ENCODE measurements at regions not wholly inside any gene's neighbourhood (a gene's known extent, or its start where the extent isn't known, plus 50 kb on each side); places are given as distances from the start of the nearest gene placed in this dataset.

DNA sequence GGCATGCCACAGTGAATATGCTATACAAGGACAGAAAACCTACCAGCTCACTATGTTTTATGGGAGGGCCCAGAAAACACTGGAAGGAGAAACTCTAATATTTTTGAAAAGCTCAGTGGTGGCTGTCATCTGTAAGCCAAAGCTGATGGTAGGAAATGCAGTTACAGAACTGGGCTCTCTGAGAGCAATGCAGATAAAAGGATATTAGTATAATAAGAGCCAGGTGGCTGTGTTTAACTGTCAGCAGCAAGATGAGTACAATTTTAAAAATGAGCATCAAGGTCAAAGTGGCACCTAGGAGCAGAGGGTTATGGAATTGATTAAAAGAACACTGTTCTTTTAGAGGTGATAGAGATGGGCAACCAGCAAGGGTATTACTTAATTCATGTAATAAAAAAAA, 345.0 kb downstream of the NDFIP2 start:
- no peak for DNase-seq (ENCODE audit: low read depth in 2 of 2)

DNA sequence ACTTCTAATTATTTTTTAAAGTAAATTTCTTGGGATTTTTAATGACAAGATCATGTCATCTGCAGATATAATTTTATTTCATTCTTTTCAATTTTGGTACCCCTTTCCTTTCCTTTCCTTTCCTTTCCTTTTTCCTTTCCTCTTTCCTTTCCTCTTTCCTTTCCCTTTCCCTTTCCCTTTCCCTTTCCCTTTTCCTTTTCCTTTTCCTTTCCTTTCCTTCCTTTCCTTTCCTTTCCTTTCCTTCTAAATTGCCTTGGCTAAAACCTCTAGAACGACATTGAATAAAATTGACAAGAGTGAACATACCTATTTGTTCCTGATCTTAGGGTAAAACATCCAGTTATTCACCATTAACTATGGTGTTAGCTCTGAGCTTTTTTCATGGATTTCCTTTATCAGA, 334.1 kb downstream of the NDFIP2 start:
- DNase-seq (ENCODE audit: low read depth in 2 of 2): no peak

DNA sequence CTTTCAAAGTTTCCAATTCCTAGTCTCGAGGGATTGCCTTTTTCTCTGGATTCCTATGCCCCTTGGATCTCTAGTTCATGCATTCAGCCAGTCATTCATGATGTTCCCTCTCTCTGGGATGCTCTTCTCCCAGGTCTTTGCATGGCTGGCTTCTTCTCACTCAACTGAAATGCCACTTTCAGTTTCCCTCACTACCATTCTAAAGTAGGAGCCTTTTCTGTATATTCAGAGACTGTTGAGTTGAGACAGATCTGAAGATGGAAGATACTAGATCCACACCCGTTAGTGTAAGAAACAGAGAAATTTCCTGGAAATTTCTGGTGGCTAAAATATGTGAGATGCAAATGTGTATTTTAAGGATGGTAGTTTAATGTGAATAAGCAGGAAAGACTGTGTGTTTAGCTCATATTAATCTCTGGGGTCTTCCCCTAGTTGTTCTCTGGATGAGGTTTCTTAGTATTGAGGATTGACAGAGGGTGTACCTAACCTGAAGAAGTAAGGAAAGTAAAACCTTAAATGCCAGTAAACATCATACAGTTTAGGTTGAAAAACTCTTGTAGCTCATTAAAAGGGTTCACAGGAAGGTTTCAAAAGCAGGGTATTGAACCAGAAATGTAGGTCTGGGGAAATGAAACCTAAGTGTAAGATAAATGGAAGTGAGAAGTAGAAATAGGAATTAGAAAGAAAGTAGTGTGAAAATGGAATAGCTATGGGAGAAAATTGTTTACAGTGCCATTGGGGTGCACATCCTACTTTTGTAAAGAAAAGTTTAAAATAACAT, 331.3 kb downstream of the NDFIP2 start:
- DNase-seq (ENCODE audit: low read depth in 2 of 2): no peak

DNA sequence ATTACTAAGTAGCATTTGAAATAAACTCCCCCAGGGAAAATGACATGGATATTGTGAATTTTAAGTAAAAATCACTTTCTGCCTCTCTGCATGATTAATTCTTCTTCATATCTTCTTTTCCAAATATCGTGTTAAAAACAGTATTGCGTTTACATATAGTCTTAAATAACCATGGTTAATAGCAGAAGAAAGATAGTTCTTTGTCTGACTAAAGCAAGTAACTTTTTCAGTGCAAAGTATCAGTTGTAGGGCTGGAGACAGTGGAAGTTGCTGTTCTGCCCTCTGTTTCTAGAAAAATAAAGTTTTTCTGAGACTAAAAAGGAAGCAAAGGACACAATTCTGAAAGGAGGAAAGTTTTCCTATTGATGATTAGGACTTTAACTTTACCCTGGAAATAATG, 330.2 kb downstream of the NDFIP2 start:
- no peak for DNase-seq (ENCODE audit: low read depth in 2 of 2)

DNA sequence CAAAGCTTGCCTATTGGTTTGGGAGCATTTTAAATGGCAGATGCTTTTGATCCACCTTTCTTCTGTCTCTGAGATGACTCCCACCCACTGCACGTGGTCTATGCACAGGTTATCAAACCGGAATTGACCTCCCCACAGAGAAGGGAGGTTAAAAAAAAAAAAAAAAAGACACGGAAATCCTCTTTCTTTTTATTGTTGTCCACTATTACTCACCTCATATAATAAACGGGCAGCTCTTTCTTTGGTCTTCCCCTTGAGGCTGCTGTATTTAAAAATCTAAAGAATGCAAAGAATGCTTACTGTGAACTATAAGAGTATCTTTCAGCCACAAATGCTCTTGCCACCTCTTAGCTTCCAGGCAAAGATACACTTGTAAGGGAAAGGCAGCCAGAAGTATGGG, 329.7 kb downstream of the NDFIP2 start:
- DNase-seq (ENCODE audit: low read depth in 2 of 2): peak; percentile 26 to 30

DNA sequence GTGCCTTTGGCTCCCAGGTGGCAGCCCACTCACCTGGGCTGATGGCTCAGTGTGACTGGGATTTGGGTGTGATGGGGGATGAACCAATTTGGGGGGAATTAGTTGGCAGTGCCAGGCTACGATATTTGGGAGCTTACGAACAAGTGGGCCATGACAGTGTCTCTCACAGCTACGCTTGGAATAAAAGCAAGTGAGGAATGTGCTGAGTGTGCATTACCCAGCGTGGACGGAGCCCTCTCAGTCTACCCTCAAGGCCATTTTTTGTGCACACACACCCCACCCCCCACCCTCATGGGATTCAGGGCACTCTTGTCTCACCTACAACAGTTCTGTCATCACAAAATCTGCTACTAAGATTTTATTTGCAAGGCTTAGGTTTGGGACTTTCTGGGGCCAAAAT, 329.1 kb downstream of the NDFIP2 start:
- DNase-seq (ENCODE audit: low read depth in 2 of 2): no peak

DNA sequence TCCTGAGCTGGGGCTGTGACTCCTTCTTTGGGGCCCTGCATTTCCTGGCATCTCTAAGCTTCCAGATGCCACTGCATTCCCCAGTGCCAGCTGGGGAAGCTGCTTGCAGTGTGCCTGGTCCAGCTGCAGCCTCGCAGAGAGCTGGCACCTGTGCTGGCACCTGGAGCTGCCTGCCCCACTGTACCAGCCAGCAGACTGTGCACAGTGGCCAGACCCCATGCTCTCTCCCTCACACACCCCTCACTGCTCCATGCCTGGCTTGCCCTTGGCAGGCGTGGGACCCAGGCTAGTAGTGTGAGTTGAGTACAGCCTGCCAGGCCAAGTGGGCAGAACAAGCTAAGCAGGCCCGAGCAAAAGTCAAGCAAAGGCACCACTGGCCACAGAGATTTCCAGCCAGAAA, 327.5 kb downstream of the NDFIP2 start:
- DNase-seq (ENCODE audit: low read depth in 2 of 2): no peak

DNA sequence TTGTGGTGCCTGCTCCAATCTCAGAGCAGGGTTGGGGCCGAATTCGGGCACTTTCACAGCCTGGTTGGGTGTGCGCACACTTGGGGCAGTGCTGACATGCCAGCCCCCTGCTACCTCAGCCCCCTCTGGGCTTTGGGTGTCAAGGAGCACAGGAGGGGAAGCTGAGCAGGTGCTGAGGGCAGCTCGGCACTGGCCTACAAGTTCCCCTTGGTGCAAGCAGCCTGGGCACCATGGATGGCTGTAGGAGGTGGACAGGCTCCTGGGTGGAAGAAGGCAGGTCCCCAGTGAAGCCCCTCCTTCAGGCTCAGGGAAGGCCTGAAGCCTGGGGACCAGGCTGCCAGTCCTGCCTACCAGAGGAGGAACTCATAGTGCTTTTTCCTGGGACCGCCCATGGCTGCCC, 326.6 kb downstream of the NDFIP2 start:
- DNase-seq (ENCODE audit: low read depth in 2 of 2): no peak

DNA sequence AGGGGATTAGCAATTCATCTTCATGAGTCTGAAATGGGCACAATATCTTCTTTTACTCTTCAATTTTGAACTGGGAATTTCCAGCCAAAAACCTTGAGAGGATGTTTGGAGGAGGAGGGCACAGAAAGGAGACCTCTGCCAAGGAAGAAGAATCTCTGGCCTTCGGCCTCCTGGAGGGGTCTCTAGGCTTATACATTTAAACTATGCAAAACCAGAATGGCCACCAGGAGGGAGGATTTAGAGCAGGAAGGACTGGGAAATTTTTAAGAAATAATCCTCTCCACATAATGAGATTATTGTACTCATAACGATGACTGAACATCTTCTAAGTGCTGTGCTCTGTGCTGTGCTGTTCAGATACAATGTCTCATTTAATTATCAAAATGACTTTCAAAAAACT, 325.9 kb downstream of the NDFIP2 start:
- DNase-seq (ENCODE audit: low read depth in 2 of 2): no peak

DNA sequence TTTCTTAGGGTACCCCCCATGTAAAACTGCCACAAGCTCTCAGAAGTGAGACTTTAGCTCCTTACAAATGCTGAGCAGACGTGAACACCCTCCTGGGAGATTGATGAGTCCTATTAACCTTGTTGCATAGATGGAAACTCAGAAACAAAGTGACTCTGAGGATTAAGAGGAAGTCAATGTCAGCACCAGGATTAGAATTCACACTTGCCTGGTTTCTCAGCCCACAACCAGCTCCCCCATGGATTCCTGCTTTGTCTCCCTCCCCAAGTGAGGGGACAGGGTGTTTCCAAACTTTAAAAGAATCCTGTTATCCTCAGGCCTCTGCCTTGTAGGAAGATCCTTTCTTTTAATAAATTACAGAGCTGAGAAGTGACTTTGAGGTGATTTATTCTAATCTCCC, 324.4 kb downstream of the NDFIP2 start:
- no peak for DNase-seq (ENCODE audit: low read depth in 2 of 2)

DNA sequence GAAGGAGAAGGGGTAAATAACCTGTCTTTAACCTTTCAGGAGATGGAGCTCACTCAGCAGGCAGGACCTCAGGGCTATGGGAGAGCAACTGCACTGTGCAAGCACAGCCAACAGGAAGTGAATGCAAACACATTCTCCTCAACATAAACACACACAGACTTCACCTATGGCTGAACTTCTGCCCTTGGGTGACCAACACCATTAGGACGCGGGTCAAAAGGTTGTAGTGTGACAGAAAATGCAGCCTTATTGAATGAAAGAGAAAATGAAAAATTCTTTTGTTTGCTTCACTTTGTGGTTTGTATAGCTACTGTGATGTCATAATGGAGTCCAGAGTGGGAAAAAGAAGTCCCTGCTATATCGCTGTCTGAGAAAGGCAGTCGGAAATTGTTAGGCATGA, 323.0 kb downstream of the NDFIP2 start:
- DNase-seq (ENCODE audit: low read depth in 2 of 2): no peak

DNA sequence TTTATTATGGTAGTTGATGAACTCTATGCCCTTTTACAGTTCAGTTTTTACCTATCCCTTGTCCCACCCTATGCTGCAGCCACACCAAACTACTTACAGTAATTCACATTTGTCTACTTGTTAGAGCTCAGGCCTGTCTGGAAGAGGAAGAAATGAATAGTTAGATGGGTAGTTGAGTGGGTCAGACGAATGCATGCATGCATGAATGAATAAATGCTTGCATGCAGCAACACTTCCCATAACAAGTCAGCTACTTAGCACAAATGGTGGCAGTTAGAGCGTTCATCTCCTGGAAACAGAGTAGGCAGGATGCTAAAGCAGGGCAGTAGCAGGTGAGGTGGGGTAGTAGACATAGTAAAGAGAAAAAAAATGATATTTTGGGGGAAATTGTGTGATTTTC, 322.3 kb downstream of the NDFIP2 start:
- no peak for DNase-seq (ENCODE audit: low read depth in 2 of 2)

DNA sequence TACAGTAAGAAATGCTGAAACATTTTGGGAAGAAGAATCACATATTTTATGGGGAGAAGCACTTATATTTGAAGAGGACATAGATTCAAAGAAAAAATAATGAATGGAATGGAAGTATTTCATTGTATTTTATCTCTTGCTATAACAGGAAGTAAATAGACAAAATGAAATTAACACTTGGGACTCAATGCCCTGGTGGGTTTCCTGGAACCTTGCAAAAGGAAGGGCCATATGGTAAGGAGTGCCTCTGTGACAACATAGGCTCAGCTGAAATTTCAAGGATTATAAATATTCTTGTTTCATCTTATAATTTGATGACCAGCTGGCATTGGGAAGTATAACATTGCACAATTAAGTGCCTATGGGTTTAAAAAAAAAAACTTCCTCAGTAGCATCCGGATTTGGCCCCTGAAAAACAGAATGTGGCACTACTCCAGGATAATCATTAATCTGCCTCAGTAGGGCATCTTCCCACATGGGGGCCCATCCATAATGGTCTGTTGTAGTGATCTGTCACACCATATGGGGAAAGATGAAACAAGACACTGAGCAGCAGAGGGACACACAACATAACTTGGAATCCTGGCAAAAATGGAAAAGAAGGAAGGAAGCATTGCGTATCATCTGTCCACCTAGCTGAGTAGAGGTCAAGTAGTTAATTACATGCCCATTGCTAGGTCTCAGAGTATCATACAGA, 321.6 kb downstream of the NDFIP2 start:
- no peak for DNase-seq (ENCODE audit: low read depth in 2 of 2)

DNA sequence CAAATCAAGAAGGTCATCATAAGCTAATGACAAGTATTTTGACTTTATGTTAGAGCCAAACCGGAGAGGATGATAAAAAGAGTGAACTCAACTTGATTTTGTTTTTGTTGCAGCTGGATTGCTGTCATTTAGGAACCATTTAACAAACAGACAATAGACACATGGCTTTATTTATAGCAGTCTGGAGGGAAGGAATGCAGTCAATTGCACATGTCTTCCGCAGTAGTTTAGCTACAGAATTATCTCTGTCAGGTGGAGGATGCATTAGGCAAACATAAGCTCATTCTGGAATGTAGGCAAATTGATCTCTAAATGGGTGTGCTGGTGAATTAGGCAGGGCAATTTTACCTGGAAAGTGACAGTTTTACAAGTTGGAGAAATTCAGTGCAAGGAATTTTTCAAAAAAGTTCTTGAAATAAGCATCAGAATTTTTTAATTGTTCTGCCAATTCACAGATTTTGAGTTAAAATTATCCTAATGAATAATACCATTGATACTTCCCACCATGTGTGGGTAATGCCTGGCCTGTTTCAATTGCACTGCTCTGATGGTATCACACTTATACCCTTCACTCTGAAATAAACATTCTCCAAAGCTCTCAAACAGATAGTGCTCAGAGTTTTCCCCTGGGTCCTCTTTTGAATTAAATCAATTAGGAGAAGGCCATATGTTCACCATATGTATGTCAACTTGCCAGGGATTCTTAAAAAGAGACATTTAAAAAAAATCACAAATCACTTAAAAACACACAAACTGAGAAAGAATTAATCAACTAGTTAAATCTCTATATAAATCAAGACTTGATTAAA, 318.3 kb downstream of the NDFIP2 start:
- peak; percentile 45 to 50 for DNase-seq (ENCODE audit: low read depth in 2 of 2)

DNA sequence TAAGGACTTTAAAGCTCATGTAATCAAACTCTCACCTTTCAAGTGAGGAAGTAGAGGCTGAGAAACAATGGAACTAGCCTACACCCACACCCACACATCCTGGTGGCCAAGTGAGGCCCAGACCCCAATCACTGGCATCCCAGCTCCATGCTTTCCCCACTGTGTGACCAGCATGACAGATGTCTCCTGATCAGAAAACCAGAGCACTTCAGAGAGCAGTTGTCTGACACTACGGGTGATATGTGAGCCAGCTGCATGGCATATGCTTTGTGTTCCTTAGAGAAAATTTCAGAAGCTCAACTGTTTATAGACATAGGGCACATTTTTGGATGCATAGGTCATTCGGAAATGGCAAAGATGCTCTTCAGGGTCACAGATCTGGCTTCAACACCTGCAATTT, 315.2 kb downstream of the NDFIP2 start:
- no peak for DNase-seq (ENCODE audit: low read depth in 2 of 2)

DNA sequence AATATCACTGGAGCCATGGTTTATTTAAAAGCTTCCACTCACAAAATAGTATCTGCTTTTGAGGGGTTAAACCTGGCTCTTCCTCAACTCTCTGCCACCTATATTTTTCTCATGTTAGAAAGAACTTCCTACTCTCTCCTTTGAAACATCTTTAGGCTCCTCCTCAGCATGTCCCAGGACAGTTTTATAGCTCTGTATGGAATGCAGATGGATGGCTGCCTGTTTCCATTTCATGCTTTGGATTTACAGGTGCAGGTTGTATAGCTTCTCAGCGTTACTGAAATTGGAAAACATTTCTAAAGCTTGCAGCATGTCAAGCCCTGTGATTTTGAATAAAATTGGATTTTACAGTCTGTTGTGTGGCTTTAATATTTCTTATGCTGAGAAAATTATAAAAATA, 314.0 kb downstream of the NDFIP2 start:
- no peak for DNase-seq (ENCODE audit: low read depth in 2 of 2)

DNA sequence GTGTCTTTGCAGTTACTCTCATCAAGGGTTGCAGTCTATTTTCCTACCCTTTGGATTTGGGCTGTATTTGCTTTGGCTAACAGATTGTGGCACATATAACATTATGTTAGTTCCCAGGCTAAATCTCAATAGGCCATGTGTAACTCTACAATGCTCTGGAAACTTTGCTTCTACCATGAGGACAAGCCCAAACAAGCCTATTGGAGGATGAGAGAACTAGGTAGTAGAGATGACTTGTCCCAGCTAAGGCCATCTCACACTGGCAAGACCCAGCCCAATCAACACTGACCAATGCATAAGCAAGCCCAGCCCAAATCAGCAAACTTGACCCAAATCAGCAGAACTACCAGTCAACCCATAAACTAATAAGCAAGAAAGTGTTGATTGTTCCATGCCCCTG, 311.8 kb downstream of the NDFIP2 start:
- DNase-seq (ENCODE audit: low read depth in 2 of 2): no peak

DNA sequence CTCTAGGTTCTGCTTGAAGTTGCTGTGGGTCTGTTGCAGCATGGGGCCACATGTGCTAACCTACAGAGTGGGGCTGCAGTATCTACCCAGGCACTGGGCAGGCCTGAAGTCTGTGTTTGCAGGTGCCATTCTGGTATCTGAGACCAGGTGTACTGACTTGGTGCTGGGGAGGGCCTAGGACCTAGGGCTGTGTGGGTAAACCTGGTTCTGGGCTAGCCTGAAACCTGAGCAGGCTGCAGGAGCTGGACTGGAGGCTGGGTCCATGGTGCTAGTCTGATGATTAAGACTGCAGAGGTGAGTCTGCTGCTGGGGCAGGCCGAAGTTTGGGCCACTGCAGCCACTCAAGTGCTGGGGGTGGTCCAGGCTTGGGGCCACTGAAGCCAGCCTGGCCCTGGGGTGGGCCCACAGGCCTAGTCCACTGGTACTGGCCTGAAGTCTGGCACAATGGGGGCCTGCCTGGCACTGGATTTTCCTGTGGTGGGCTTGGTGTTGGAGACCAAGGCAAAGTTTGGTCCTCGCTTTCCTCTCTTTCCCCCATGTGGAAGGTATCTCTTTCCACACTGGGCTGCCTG, 310.6 kb downstream of the NDFIP2 start:
- DNase-seq (ENCODE audit: low read depth in 2 of 2): no peak

DNA sequence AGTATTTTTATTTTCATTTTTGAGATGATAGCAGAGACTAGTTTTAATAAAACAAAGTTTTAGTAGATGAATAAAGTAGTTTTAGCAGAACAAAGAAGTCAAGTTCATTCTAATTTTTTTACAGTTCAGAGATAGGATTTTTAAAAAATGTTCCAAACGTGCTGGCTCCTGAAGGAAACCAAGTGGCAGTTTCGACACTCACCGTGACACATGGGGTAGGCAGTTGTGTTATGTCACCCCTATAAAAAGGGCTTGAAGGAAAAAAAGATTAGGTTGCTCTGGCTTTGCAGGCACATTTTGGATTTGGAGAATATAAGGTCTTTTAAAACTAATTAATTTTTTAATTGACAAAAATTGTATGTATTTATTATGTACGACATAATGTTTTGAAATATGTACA, 305.2 kb downstream of the NDFIP2 start:
- DNase-seq (ENCODE audit: low read depth in 2 of 2): no peak

DNA sequence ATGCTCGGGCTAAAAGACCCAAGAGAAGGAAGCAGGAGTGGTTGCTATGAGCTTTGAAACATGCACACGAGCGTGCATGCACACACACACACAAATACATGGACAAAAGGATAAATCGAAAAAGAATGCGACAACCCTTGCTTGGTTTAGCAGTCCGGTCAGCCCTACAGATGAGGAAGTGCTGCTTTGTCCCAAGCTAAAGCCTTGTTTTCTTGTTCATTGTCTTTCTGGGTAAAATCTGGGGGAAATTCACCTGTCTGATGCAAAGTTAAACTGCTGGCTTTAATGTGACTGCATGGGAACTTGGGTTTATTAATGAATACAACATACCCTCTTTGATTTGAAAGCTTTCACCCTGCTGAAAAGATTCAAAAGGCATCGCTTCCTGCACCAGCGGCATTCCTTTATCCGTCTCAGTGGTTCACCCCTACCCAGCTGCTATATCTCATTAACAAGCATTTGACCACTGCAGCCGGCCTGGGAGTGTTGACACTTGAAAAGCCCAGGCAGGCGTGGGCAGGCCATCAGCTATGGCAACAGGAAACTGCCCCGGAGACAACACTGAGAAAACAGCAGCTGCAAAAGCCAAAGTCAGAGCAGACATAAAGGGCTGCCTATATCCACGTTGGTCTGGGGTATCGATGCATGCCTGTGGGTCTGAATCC, 301.7 kb downstream of the NDFIP2 start:
- no peak for DNase-seq (ENCODE audit: low read depth in 2 of 2)

DNA sequence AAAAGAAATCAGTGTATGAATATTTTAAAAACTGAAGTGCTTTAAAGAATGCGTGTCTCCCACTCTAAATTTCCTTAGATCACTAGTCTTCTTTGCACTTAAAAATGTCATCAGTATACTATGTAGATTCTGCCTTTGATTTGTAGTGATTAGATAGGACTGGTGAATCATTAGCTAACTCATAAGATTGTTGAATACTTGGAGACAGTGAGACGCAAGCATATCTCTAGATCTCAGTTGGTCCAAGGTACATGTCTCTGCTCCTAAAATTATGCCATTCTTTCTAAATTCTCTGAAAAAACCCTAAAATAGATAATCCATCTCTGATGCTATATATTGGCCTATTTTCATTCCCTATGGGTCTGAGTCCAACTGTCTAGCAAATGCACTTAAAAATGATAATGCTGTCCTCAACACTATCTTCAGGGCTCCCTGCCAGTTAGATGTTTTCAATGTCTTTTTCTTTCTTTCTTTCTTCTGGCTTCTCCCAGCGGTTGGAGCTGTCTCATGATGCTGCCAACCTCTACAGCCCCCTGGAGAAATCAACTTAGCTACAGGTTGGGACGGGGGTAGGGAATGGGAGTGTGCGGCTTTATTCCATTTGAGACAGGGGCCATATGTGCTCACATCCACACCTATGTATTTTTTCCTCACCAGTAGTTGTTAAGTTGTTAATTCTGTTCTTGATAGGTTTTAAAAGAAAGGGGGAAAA, 301.0 kb downstream of the NDFIP2 start:
- no peak for DNase-seq (ENCODE audit: low read depth in 2 of 2)

Measured in fibroblast of skin of left biceps (primary cell).